ENCODE measurements at regions not wholly inside any gene's neighbourhood (a gene's known extent, or its start where the extent isn't known, plus 50 kb on each side); places are given as distances from the start of the nearest gene placed in this dataset.

- Histone ChIP-seq H3K4me1 (ENCODE audit: insufficient read depth) (peaks cover 13% of the 10 kb centered on the region), H3K36me3 (replicated peaks; ENCODE audit: insufficient read depth, low read depth) (no peaks in the 10 kb centered on the region), H3K4me2 (peak overlapping the region; percentile 18), H4K20me1 (ENCODE audit: insufficient read depth, poor library complexity, severe bottlenecking) (no peaks in the 10 kb centered on the region), H3K27ac (peak overlapping the region; percentile 14), H3K4me3 (no peak overlapping the region), H3K9me2 (replicated peaks; ENCODE audit: insufficient read depth) (no peaks in the 10 kb centered on the region), H2AFZ (no peak overlapping the region), H3K27me3 (no peaks in the 10 kb centered on the region), H3K9me3 (ENCODE audit: low read depth) (no peaks in the 10 kb centered on the region), H3K79me2 (no peaks in the 10 kb centered on the region)
- no peak for DNase-seq (ENCODE audit: low spot score)
- TF ChIP-seq EZH2phosphoT487 (IDR thresholded peaks at IDR 0.05; ENCODE audit: low read depth, severe bottlenecking, unreplicated experiment) (no peak), CTCF (IDR thresholded peaks at IDR 0.05; ENCODE audit: poor library complexity) (no peak), EZH2 (IDR thresholded peaks at IDR 0.05; ENCODE audit: borderline replicate concordance) (no peak)
- WGBS (ENCODE audit: low lambda C conversion rate, missing lambda C conversion rate), result 65% methylated on average over 5 of the region's 5 CpGs
Measured at GRCh38 chr12:94769776-94770759, 119.7 kb upstream of the TMCC3 start.

GRCh38 chr12:94769047-94769420 lies 118.7 kb upstream of the TMCC3 start:
- no peak for DNase-seq (ENCODE audit: low spot score)
- no peak for TF ChIP-seq CTCF (IDR thresholded peaks at IDR 0.05; ENCODE audit: poor library complexity)
- TF ChIP-seq EZH2 (IDR thresholded peaks at IDR 0.05; ENCODE audit: borderline replicate concordance), result no peak
- no peak for TF ChIP-seq EZH2phosphoT487 (IDR thresholded peaks at IDR 0.05; ENCODE audit: low read depth, severe bottlenecking, unreplicated experiment)

DNA sequence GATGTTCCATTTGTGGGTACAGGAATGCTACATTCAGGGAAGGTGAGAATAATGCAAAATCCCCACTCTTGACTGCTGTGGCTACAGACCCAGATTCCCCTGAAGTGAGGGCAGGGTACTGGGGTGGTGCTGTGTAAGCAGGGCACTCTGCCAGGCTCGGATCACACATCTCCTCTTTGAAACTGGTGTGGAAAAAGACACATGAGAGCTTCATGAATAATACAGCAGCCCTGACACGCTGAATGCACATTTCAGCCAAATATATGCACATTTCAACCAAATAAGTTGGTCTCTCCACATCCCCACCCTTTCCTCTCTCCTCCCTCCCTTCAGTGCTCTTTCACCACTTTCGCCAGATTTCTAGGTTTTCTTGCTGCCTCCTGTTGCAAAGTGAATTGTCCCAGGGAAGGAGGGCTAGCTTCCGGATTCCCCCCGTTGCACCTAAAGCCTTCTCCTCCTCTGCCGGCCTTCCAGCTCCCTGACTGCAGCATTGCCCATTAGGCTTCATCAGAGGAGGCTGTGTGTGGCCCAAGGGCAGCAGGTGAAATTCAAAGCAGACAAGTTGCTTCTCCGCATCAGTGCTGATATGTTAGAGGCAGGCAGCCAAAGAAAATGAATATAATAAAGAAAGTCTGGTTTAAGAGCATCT lies 118.2 kb upstream of the TMCC3 start:
- TF ChIP-seq CTCF (IDR thresholded peaks at IDR 0.05; ENCODE audit: poor library complexity) (no peak), EZH2phosphoT487 (IDR thresholded peaks at IDR 0.05; ENCODE audit: low read depth, severe bottlenecking, unreplicated experiment) (no peak), EZH2 (IDR thresholded peaks at IDR 0.05; ENCODE audit: borderline replicate concordance) (no peak)
- Histone ChIP-seq H3K4me1 (ENCODE audit: insufficient read depth) (peaks cover 17% of the 10 kb centered on the region), H3K36me3 (replicated peaks; ENCODE audit: insufficient read depth, low read depth) (no peaks in the 10 kb centered on the region), H3K27ac (no peak overlapping the region), H3K27me3 (no peaks in the 10 kb centered on the region), H3K79me2 (no peaks in the 10 kb centered on the region), H3K4me3 (no peak overlapping the region), H4K20me1 (ENCODE audit: insufficient read depth, poor library complexity, severe bottlenecking) (no peaks in the 10 kb centered on the region), H3K9me2 (replicated peaks; ENCODE audit: insufficient read depth) (no peaks in the 10 kb centered on the region), H3K9me3 (ENCODE audit: low read depth) (no peaks in the 10 kb centered on the region), H2AFZ (no peak overlapping the region), H3K4me2 (no peak overlapping the region)
- no peak for DNase-seq (ENCODE audit: low spot score)
- 82% methylated on average over 7 of the region's 7 CpGs for WGBS (ENCODE audit: low lambda C conversion rate, missing lambda C conversion rate)

More at GRCh38 chr12:94769047-94769420, 118.7 kb upstream of the TMCC3 start:
- no peak overlapping the region for H2AFZ ChIP-seq
- no peaks in the 10 kb centered on the region for H4K20me1 ChIP-seq (ENCODE audit: insufficient read depth, poor library complexity, severe bottlenecking)
- no peaks in the 10 kb centered on the region for H3K27me3 ChIP-seq
- H3K4me2 ChIP-seq, result peak overlapping the region; percentile 18
- H3K9me2 ChIP-seq (replicated peaks; ENCODE audit: insufficient read depth), result no peaks in the 10 kb centered on the region
- H3K4me1 ChIP-seq (ENCODE audit: insufficient read depth), result peaks cover 13% of the 10 kb centered on the region
- no peaks in the 10 kb centered on the region for H3K79me2 ChIP-seq
- no peaks in the 10 kb centered on the region for H3K9me3 ChIP-seq (ENCODE audit: low read depth)
- no peak overlapping the region for H3K4me3 ChIP-seq
- H3K36me3 ChIP-seq (replicated peaks; ENCODE audit: insufficient read depth, low read depth), result no peaks in the 10 kb centered on the region
- 51% methylated on average over 8 of the region's 8 CpGs for WGBS (ENCODE audit: low lambda C conversion rate, missing lambda C conversion rate)
- no peak overlapping the region for H3K27ac ChIP-seq

Measured in hepatocyte (in vitro differentiated cells).